ENCODE measurements at regions not wholly inside any gene's neighbourhood (a gene's known extent, or its start where the extent isn't known, plus 50 kb on each side); places are given as distances from the start of the nearest gene placed in this dataset.

DNA sequence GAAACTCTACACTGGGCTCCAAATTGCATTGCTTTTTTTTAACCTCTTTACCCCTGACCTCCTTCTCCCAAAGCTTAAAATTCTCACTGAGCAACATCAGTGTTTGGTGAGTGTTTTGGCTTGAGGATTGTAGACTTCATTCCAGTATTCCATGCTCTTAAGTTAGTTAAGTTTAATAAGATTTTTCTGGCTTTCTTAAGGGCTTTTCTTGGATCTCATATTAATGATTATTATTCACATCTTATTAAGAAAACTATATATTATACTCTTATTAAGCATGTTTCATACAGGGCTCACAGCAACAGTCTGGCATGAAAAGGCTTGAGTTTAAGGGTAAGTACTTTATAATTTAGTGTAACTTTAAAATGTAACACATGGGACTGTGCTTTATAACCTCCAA lies 141.8 kb downstream of the DISP1 start:
- TF ChIP-seq CTCF (IDR thresholded peaks at IDR 0.05) = no peak
- no peak for TF ChIP-seq POLR2A (IDR thresholded peaks at IDR 0.05)

All from right lobe of liver (tissue), 4 donors.